GM23338 (cell line): ENCODE measurements at regions not wholly inside any gene's neighbourhood (a gene's known extent, or its start where the extent isn't known, plus 50 kb on each side); places are given as distances from the start of the nearest gene placed in this dataset.

Experiments used
- ATAC-seq: fragments of 200-7000 bp; cut with Tn5 transposase; 3 replicates; pipeline ENCODE4 v1.9.1; 2020
- DNase-seq: peaks from one replicate; pipeline ENCODE4 v3.0.0-alpha.2; 2015; ENCODE audit warnings: low spot score
- H2AFZ ChIP-seq: fragments of 200-600 bp; sonication (generic); 2 replicates; pipeline ENCODE4 v1.8.0; 2016; ENCODE audit warnings: antibody characterized with exemption, mild to moderate bottlenecking, moderate library complexity
- H3F3A ChIP-seq: fragments of 200-600 bp; sonication (generic); replicated peaks from 2 replicates; pipeline ENCODE4 v1.8.0; 2017; ENCODE audit warnings: antibody characterized with exemption, mixed run types, low read depth
- H3K27ac ChIP-seq: fragments of 200-600 bp; sonication (generic); 2 replicates; pipeline ENCODE4 v1.6.1; 2016; ENCODE audit warnings: low read depth
- H3K27me3 ChIP-seq: fragments of 200-600 bp; sonication (generic); 2 replicates; pipeline ENCODE4 v1.8.0; 2016; ENCODE audit warnings: mild to moderate bottlenecking, mixed run types, moderate library complexity; ENCODE audit not compliant: insufficient read depth
- H3K36me3 ChIP-seq: fragments of 200-600 bp; sonication (generic); 2 replicates; pipeline ENCODE4 v1.8.0; 2016; ENCODE audit warnings: mild to moderate bottlenecking; ENCODE audit not compliant: insufficient read depth
- H3K4me1 ChIP-seq: fragments of 200-600 bp; sonication (generic); 2 replicates; pipeline ENCODE4 v1.8.0; 2016; ENCODE audit warnings: mild to moderate bottlenecking, moderate library complexity; ENCODE audit not compliant: insufficient read depth
- H3K4me2 ChIP-seq: fragments of 200-600 bp; sonication (generic); 2 replicates; pipeline ENCODE4 v1.7.1; 2017; ENCODE audit warnings: mixed run types
- H3K4me3 ChIP-seq: fragments of 200-600 bp; sonication (generic); 2 replicates; pipeline ENCODE4 v1.6.1; 2016; ENCODE audit warnings: mixed run types
- H3K79me2 ChIP-seq: fragments of 200-600 bp; sonication (generic); replicated peaks from 2 replicates; pipeline ENCODE4 v1.8.0; 2017; ENCODE audit warnings: mild to moderate bottlenecking; ENCODE audit not compliant: insufficient read depth
- H3K9me2 ChIP-seq: fragments of 200-600 bp; sonication (generic); 2 replicates; pipeline ENCODE4 v1.8.0; 2017; ENCODE audit not compliant: insufficient read depth
- H4K20me1 ChIP-seq: fragments of 200-600 bp; sonication (generic); replicated peaks from 2 replicates; pipeline ENCODE4 v1.8.0; 2017; ENCODE audit warnings: mild to moderate bottlenecking; ENCODE audit not compliant: insufficient read depth
- H3K27ac Mint-ChIP-seq: 2 replicates; pipeline ENCODE4 v1.8.0; 2020; ENCODE audit warnings: inconsistent platforms, mild to moderate bottlenecking, moderate library complexity, mixed read lengths
- H3K27me3 Mint-ChIP-seq: 3 replicates; pipeline ENCODE4 v1.8.0; 2022; ENCODE audit warnings: low read depth, mild to moderate bottlenecking, moderate library complexity, mixed read lengths, inconsistent platforms; ENCODE audit not compliant: insufficient read depth, poor library complexity
- H3K36me3 Mint-ChIP-seq: 3 replicates; pipeline ENCODE4 v1.8.0; 2021; ENCODE audit warnings: low read depth, mild to moderate bottlenecking, inconsistent platforms, moderate library complexity, mixed read lengths
- H3K4me1 Mint-ChIP-seq: 3 replicates; pipeline ENCODE4 v1.8.0; 2020; ENCODE audit warnings: mild to moderate bottlenecking, inconsistent platforms, mixed read lengths
- H3K4me3 Mint-ChIP-seq: 3 replicates; pipeline ENCODE4 v1.8.0; 2021; ENCODE audit warnings: moderate library complexity, mild to moderate bottlenecking, inconsistent platforms, mixed read lengths
- H3K9me3 Mint-ChIP-seq: 3 replicates; pipeline ENCODE4 v1.8.0; 2020; ENCODE audit warnings: moderate library complexity, mild to moderate bottlenecking, inconsistent platforms, mixed read lengths
- CREB1 ChIP-seq: fragments of 250-450 bp; sonication (Bioruptor Pico); IDR thresholded peaks from 2 replicates; pipeline ENCODE4 v1.5.0; 2020; ENCODE audit warnings: low read depth, mild to moderate bottlenecking, moderate library complexity
- CTCF ChIP-seq, 2 experiments: fragments of 200-600 bp in 1 of 2; sonication (generic) in 1 of 2; conservative IDR thresholded peaks; 2 replicates each; pipeline versions ENCODE4 v1.5.1 to v1.6.1; 2016 to 2017; ENCODE audit warnings: antibody characterized with exemption in 2 of 2, low read depth in 2 of 2, mild to moderate bottlenecking in 2 of 2, moderate library complexity in 1 of 2
- ETS1 ChIP-seq: IDR thresholded peaks from 2 replicates; pipeline ENCODE4 v1.6.1; 2016; ENCODE audit warnings: antibody characterized with exemption
- EZH2 ChIP-seq: fragments of 200-600 bp; sonication (generic); IDR thresholded peaks from one replicate; pipeline ENCODE4 v1.8.0; 2017; ENCODE audit warnings: antibody characterized with exemption, mild to moderate bottlenecking, low read depth; ENCODE audit not compliant: unreplicated experiment
- EZH2phosphoT487 ChIP-seq: fragments of 200-600 bp; sonication (generic); IDR thresholded peaks from one replicate; pipeline ENCODE4 v1.8.1; 2018; ENCODE audit warnings: antibody characterized with exemption; ENCODE audit not compliant: unreplicated experiment
- JUNB ChIP-seq: IDR thresholded peaks from one replicate; pipeline ENCODE4 v1.6.1; 2016; ENCODE audit warnings: antibody characterized with exemption; ENCODE audit not compliant: unreplicated experiment
- NANOG ChIP-seq: IDR thresholded peaks from 2 replicates; pipeline ENCODE4 v1.6.1; 2016; ENCODE audit warnings: antibody characterized with exemption, borderline replicate concordance
- POLR2AphosphoS5 ChIP-seq: IDR thresholded peaks from 2 replicates; pipeline ENCODE4 v1.6.1; 2016; ENCODE audit warnings: antibody characterized with exemption, low read depth
- REST ChIP-seq: IDR thresholded peaks from one replicate; pipeline ENCODE4 v1.6.1; 2018; ENCODE audit warnings: antibody characterized with exemption; ENCODE audit not compliant: unreplicated experiment
- STAT1 ChIP-seq: IDR thresholded peaks from one replicate; pipeline ENCODE4 v1.6.1; 2016; ENCODE audit warnings: antibody characterized with exemption; ENCODE audit not compliant: unreplicated experiment
- ZNF114 ChIP-seq: fragments of 250-450 bp; sonication (Bioruptor Pico); IDR thresholded peaks from 2 replicates; pipeline ENCODE4 v1.5.0; 2020; ENCODE audit warnings: mild to moderate bottlenecking, moderate library complexity
- ZNF331 ChIP-seq: fragments of 250-450 bp; sonication (Bioruptor Pico); IDR thresholded peaks from 2 replicates; pipeline ENCODE4 v1.5.0; 2020; ENCODE audit warnings: low read depth, mild to moderate bottlenecking, moderate library complexity
- ZNF462 ChIP-seq: fragments of 250-450 bp; sonication (Bioruptor Pico); IDR thresholded peaks from 2 replicates; pipeline ENCODE4 v1.5.0; 2020; ENCODE audit warnings: mild to moderate bottlenecking, moderate library complexity

- Histone ChIP-seq H2AFZ (no peak overlapping the region), H3K27me3 (no peaks in the 10 kb centered on the region), H3F3A (no peaks in the 10 kb centered on the region), H3K36me3 (no peaks in the 10 kb centered on the region), H3K4me2 (no peak overlapping the region), H3K9me2 (no peaks in the 10 kb centered on the region), H3K4me1 (no peaks in the 10 kb centered on the region), H3K27ac (no peak overlapping the region), H3K79me2 (no peaks in the 10 kb centered on the region), H4K20me1 (no peaks in the 10 kb centered on the region), H3K4me3 (no peak overlapping the region)
- Mint-ChIP-seq H3K4me3 (no peak overlapping the region), H3K27ac (no peak overlapping the region), H3K27me3 (peaks cover 4% of the 10 kb centered on the region), H3K36me3 (peaks cover 18% of the 10 kb centered on the region; the same call in 2 of the 3 replicates), H3K9me3 (peaks cover 93% of the 10 kb centered on the region), H3K4me1 (no peaks in the 10 kb centered on the region)
- TF ChIP-seq EZH2 (no peak), ZNF462 (no peak), JUNB (no peak), REST (no peak), ETS1 (no peak), POLR2AphosphoS5 (no peak), ZNF114 (CRISPR knock-in tag) (no peak), CTCF (conservative IDR thresholded peaks at IDR 0.05; ENCODE audit: low read depth in 2 of 2) (no peak), ZNF331 (CRISPR knock-in tag) (no peak), NANOG (no peak), CREB1 (no peak), STAT1 (no peak), EZH2phosphoT487 (no peak)
- ATAC-seq, result no peak
- no peak for DNase-seq
Measured at GRCh38 chr11:42657169-42657568, 654.6 kb upstream of the API5 start.
